ENCODE measurements at regions not wholly inside any gene's neighbourhood (a gene's known extent, or its start where the extent isn't known, plus 50 kb on each side); places are given as distances from the start of the nearest gene placed in this dataset.

GRCh38 chr5:18752317-18752716, 1118.1 kb downstream of the TAF11L14 start:
- BruUV-seq (replicated peaks), result no TSS peak
- Histone ChIP-seq H3K56ac (ENCODE audit: extremely low read depth, insufficient read depth, low read length) (no peak overlapping the region; the same call in 1 of the 2 replicates), H3K4me3 (ENCODE audit: insufficient read depth, low read depth, low read length) (no peak overlapping the region), H2BK20ac (ENCODE audit: low read depth, low read length) (no peak overlapping the region), H3K9me1 (ENCODE audit: insufficient read depth, low read length) (no peaks in the 10 kb centered on the region), H4K8ac (ENCODE audit: low read depth in 2 of 2, low read length in 2 of 2) (no peak overlapping the region), H2BK15ac (ENCODE audit: low read depth, low read length) (no peak overlapping the region), H2AK9ac (replicated peaks; ENCODE audit: low read depth, low read length, poor library complexity) (no peak overlapping the region), H3K18ac (ENCODE audit: low read depth, low read length) (no peak overlapping the region), H4K5ac (ENCODE audit: low read depth, low read length) (no peak overlapping the region), H3K36me3 (ENCODE audit: control insufficient read depth, insufficient read depth, low read length) (no peaks in the 10 kb centered on the region), H4K91ac (ENCODE audit: insufficient read depth, low read depth, low read length) (no peak overlapping the region), H3K79me1 (ENCODE audit: low read depth in 1 of 2, low read length in 2 of 2) (no peaks in the 10 kb centered on the region), H4K20me1 (ENCODE audit: insufficient read depth, low read length) (no peaks in the 10 kb centered on the region), H2BK5ac (ENCODE audit: low read depth, low read length, poor library complexity, severe bottlenecking) (no peak overlapping the region), H2AFZ (replicated peaks; ENCODE audit: low read length, poor library complexity) (no peak overlapping the region), H3K9me3 (ENCODE audit: control insufficient read depth, insufficient read depth, low read length) (peaks cover 10% of the 10 kb centered on the region; the same call in 1 of the 2 replicates), H3K27ac (ENCODE audit: insufficient read depth, low read length) (no peak overlapping the region), H3K14ac (replicated peaks; ENCODE audit: low read depth, low read length) (no peak overlapping the region), H3K4me2 (ENCODE audit: low read depth, low read length) (no peak overlapping the region), H3K9ac (ENCODE audit: low read depth, low read length) (no peak overlapping the region), H3K4ac (ENCODE audit: low read depth, low read length) (no peak overlapping the region), H2AK5ac (ENCODE audit: low read depth, low read length) (no peak overlapping the region), H3K23ac (ENCODE audit: low read depth, low read length) (no peak overlapping the region), H3K4me1 (ENCODE audit: control insufficient read depth, insufficient read depth, low read length) (no peaks in the 10 kb centered on the region), H2BK120ac (ENCODE audit: low read depth, low read length) (no peak overlapping the region), H3K27me3 (ENCODE audit: control insufficient read depth, insufficient read depth, low read length) (no peaks in the 10 kb centered on the region)
- dilution Hi-C loops (cut with HindIII; ENCODE audit: low sequenced_read_pairs, unreplicated experiment), result no loop called here
- DNase-seq, result no peak
- TF ChIP-seq ELK1 (IDR thresholded peaks at IDR 0.05; ENCODE audit: borderline replicate concordance, low read depth, low read length), result no peak
- TF ChIP-seq MAFK (IDR thresholded peaks at IDR 0.05; ENCODE audit: low read depth, low read length), result no peak
- TF ChIP-seq FOS (IDR thresholded peaks at IDR 0.05; ENCODE audit: low read depth, low read length), result no peak
- TF ChIP-seq MAZ (IDR thresholded peaks at IDR 0.05; ENCODE audit: borderline replicate concordance, low read depth, low read length), result no peak
- no peak for TF ChIP-seq POLR2A (IDR thresholded peaks at IDR 0.05; ENCODE audit: low read depth, low read length)
- no peak for TF ChIP-seq RAD21 (IDR thresholded peaks at IDR 0.05; ENCODE audit: low read length)
- TF ChIP-seq SMC3 (IDR thresholded peaks at IDR 0.05; ENCODE audit: low read depth, low read length), result no peak
- no peak for TF ChIP-seq MXI1 (IDR thresholded peaks at IDR 0.05; ENCODE audit: borderline replicate concordance, low read depth, low read length)
- TF ChIP-seq USF2 (IDR thresholded peaks at IDR 0.05; ENCODE audit: low read depth, low read length), result no peak
- TF ChIP-seq RCOR1 (IDR thresholded peaks at IDR 0.05; ENCODE audit: insufficient replicate concordance, low read length), result no peak
- TF ChIP-seq BHLHE40 (IDR thresholded peaks at IDR 0.05; ENCODE audit: low read depth, low read length), result no peak
- TF ChIP-seq CHD1 (IDR thresholded peaks at IDR 0.05; ENCODE audit: low read depth, low read length), result no peak
- no peak for TF ChIP-seq CEBPB (IDR thresholded peaks at IDR 0.05; ENCODE audit: low read depth, low read length)
- ATAC-seq (ENCODE audit: low read depth), result no peak
- ChIA-PET POLR2A (ENCODE audit: unreplicated experiment) (no interaction called here), CTCF (no interaction called here)
- in situ Hi-C loops (cut with MboI; ENCODE audit: low sequenced_read_pairs), result no loop called here
- WGBS, 2 experiments (ENCODE audit: extremely low coverage in 2 of 2, insufficient read length in 1 of 2), result no CpG with 5 or more reads among the region's 1 CpG
- intact Hi-C loops (cut with micrococcal nuclease), result no loop called here

Data from IMR-90 (cell line).